ENCODE measurements at regions not wholly inside any gene's neighbourhood (a gene's known extent, or its start where the extent isn't known, plus 50 kb on each side); places are given as distances from the start of the nearest gene placed in this dataset.
"Not testable (repeated sequence)": the region's sequence is repeated elsewhere in the genome, so short reads cannot be mapped to it uniquely, and the experiment has no call there.

- Mint-ChIP-seq H3K36me3 (ENCODE audit: low read depth) (no peaks in the 10 kb centered on the region), H3K27ac (no peak overlapping the region), H3K27me3 (no peaks in the 10 kb centered on the region), H3K9me3 (no peaks in the 10 kb centered on the region), H3K4me1 (ENCODE audit: low read depth) (no peaks in the 10 kb centered on the region), H3K4me3 (no peak overlapping the region)
- DNase-seq, result no peak
Observed at GRCh38 chr10:80856186-80856585, 318.5 kb downstream of the SH2D4B start.

GRCh38 chr10:80859279-80859678 lies 321.6 kb downstream of the SH2D4B start:
- not testable (repeated sequence) for H3K36me3 Mint-ChIP-seq (ENCODE audit: low read depth); H3K4me3 Mint-ChIP-seq; DNase-seq; H3K4me1 Mint-ChIP-seq (ENCODE audit: low read depth); H3K27me3 Mint-ChIP-seq; H3K27ac Mint-ChIP-seq; H3K9me3 Mint-ChIP-seq

DNA sequence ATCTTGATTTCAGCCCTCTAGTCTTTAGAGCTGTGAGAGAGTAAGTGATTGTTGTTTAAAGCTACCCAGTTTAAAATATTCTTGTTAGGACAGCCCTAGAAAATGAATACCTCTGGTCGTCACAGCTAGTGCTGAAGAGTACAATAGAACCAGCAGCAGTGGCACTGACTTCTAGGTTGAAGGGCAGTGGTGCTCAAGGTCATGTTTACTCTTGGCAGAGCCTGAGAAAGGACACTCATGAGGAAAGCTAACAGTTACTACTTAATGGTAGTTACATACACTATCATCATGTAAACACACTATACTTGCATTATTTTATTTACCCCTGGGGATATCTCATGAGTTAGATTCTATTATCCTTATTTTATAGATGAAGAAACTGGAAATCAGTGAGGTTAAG lies 323.0 kb downstream of the SH2D4B start:
- Mint-ChIP-seq H3K4me1 (ENCODE audit: low read depth) (no peaks in the 10 kb centered on the region), H3K9me3 (no peaks in the 10 kb centered on the region), H3K4me3 (no peak overlapping the region), H3K27me3 (peaks cover 5% of the 10 kb centered on the region), H3K27ac (no peak overlapping the region), H3K36me3 (ENCODE audit: low read depth) (no peaks in the 10 kb centered on the region)
- no peak for DNase-seq

DNA sequence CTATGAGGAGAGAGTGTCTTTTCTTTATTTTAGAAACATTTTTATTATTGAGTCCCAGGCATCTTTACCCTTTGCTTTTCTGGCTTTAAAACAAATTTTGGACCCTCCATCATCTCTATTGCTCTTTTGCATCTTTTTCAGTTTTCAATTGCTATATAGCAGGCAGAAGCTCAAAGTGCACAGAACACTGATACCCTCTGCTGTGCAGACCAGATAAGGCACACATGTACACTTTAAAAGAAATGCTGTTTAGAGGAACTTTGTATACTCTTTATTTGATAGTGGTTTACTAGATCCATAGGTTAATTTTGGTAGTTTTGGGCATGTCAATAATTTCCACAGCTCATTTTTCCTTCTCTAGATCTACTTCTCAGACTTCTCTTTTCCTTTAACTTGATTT lies 324.2 kb downstream of the SH2D4B start:
- Mint-ChIP-seq H3K27me3 (peaks cover 16% of the 10 kb centered on the region), H3K4me3 (no peak overlapping the region), H3K27ac (no peak overlapping the region), H3K36me3 (ENCODE audit: low read depth) (no peaks in the 10 kb centered on the region), H3K4me1 (ENCODE audit: low read depth) (no peaks in the 10 kb centered on the region), H3K9me3 (no peaks in the 10 kb centered on the region)
- DNase-seq, result no peak

GRCh38 chr10:80870282-80870681 lies 332.6 kb downstream of the SH2D4B start:
- DNase-seq, result no peak
- Mint-ChIP-seq H3K27ac (no peak overlapping the region), H3K4me3 (no peak overlapping the region), H3K4me1 (ENCODE audit: low read depth) (no peaks in the 10 kb centered on the region), H3K9me3 (peaks cover 12% of the 10 kb centered on the region), H3K27me3 (peaks cover 27% of the 10 kb centered on the region), H3K36me3 (ENCODE audit: low read depth) (no peaks in the 10 kb centered on the region)

- no peaks in the 10 kb centered on the region for H3K36me3 Mint-ChIP-seq (ENCODE audit: low read depth)
- no peak overlapping the region for H3K27ac Mint-ChIP-seq
- H3K27me3 Mint-ChIP-seq, result peaks cover 20% of the 10 kb centered on the region
- no peaks in the 10 kb centered on the region for H3K4me1 Mint-ChIP-seq (ENCODE audit: low read depth)
- H3K4me3 Mint-ChIP-seq, result no peak overlapping the region
- peaks cover 12% of the 10 kb centered on the region for H3K9me3 Mint-ChIP-seq
- DNase-seq, result no peak
Observed at GRCh38 chr10:80871083-80871482, 333.4 kb downstream of the SH2D4B start.

- Mint-ChIP-seq H3K27me3 (peaks cover 8% of the 10 kb centered on the region), H3K4me3 (no peak overlapping the region), H3K27ac (no peak overlapping the region), H3K4me1 (ENCODE audit: low read depth) (no peaks in the 10 kb centered on the region), H3K36me3 (ENCODE audit: low read depth) (no peaks in the 10 kb centered on the region), H3K9me3 (peaks cover 3% of the 10 kb centered on the region)
- DNase-seq, result no peak
Observed at GRCh38 chr10:80878330-80878729, 340.6 kb downstream of the SH2D4B start.

DNA sequence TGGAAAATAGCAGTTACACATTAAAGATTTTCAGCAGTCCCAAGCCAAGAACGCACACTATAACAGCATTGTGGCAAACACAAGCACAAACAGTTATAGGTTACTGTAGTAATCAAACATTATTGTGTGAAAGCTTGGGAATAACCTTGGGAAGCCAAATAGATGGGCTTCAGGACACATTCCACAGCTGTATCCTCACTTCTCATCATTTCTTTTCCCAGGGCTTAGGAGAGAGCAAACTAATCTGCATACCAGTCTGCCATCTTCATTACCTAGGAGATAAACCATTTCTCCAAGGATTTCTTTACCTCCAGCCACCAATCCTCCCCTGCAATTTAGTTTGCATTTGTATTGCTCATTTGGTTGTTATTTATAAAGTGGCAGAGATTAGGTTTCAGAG lies 352.4 kb downstream of the SH2D4B start:
- no peak overlapping the region for H3K4me3 Mint-ChIP-seq
- H3K9me3 Mint-ChIP-seq, result no peaks in the 10 kb centered on the region
- no peak for DNase-seq
- no peak overlapping the region for H3K27ac Mint-ChIP-seq
- no peaks in the 10 kb centered on the region for H3K36me3 Mint-ChIP-seq (ENCODE audit: low read depth)
- H3K4me1 Mint-ChIP-seq (ENCODE audit: low read depth), result no peaks in the 10 kb centered on the region
- no peaks in the 10 kb centered on the region for H3K27me3 Mint-ChIP-seq

- no peak overlapping the region for H3K4me3 Mint-ChIP-seq
- no peak overlapping the region for H3K27ac Mint-ChIP-seq
- H3K36me3 Mint-ChIP-seq (ENCODE audit: low read depth), result no peaks in the 10 kb centered on the region
- H3K4me1 Mint-ChIP-seq (ENCODE audit: low read depth), result no peaks in the 10 kb centered on the region
- no peaks in the 10 kb centered on the region for H3K9me3 Mint-ChIP-seq
- no peak for DNase-seq
- no peaks in the 10 kb centered on the region for H3K27me3 Mint-ChIP-seq
Observed at GRCh38 chr10:80893256-80893655, 355.6 kb downstream of the SH2D4B start.

DNA sequence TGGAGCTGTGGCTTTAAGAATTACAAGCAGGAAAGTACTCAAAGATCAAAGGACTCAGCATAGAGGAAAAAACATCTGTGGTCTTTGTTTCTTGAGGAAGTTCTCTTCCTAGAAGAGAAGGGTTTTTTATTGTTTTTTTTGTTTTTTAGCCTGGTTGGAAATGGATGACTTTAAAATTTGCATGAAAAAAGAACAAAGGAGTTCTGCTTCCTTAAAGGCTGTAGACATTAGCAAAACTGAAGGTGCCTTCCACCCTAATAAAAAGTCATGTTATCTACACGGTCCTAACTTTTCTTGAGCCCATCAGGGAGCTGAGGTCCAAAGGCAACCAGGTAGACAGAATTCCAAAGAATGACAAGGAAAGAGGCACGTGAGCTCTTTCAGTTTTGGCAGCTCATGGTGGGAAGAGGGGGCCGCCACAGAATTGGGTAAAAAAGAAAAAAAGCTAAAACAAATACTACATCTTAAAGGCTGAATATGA lies 356.6 kb downstream of the SH2D4B start:
- H3K4me3 Mint-ChIP-seq, result no peak overlapping the region
- H3K4me1 Mint-ChIP-seq (ENCODE audit: low read depth), result no peaks in the 10 kb centered on the region
- no peak for DNase-seq

GRCh38 chr10:80894797-80895467 lies 357.2 kb downstream of the SH2D4B start:
- DNase-seq, result no peak
- no peaks in the 10 kb centered on the region for H3K4me1 Mint-ChIP-seq (ENCODE audit: low read depth)
- H3K27ac Mint-ChIP-seq, result no peak overlapping the region
- no peak overlapping the region for H3K4me3 Mint-ChIP-seq
- no peaks in the 10 kb centered on the region for H3K9me3 Mint-ChIP-seq
- no peaks in the 10 kb centered on the region for H3K36me3 Mint-ChIP-seq (ENCODE audit: low read depth)
- H3K27me3 Mint-ChIP-seq, result peaks cover 2% of the 10 kb centered on the region

More for the DNA sequence above, 356.6 kb downstream of the SH2D4B start:
- Mint-ChIP-seq H3K27ac (no peak overlapping the region), H3K27me3 (peaks cover 2% of the 10 kb centered on the region), H3K9me3 (no peaks in the 10 kb centered on the region), H3K36me3 (ENCODE audit: low read depth) (no peaks in the 10 kb centered on the region)

GRCh38 chr10:80896076-80896475 lies 358.4 kb downstream of the SH2D4B start:
- Mint-ChIP-seq H3K27ac (no peak overlapping the region), H3K4me3 (no peak overlapping the region), H3K27me3 (peaks cover 2% of the 10 kb centered on the region), H3K9me3 (no peaks in the 10 kb centered on the region), H3K4me1 (ENCODE audit: low read depth) (no peaks in the 10 kb centered on the region), H3K36me3 (ENCODE audit: low read depth) (no peaks in the 10 kb centered on the region)
- DNase-seq, result no peak

DNA sequence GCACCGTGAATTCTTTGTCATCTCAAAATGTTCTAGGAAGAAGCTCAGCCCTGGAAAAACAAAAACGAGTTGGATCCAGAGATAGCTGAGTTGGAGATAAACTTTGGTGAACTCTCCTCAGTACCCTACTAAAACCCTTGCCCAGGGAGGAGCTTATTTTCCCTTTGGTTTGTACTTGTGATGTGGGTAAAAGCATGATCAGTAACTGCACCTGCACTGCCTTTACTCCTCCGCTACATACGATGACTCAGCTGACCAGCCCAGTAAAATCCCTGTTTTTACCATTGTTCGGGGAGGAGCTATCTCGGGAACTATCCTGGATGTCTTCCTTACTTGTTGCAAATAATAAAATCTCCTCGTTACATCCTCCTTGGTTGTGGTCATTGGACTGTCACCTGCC lies 359.3 kb downstream of the SH2D4B start:
- Mint-ChIP-seq H3K36me3 (ENCODE audit: low read depth) (no peaks in the 10 kb centered on the region), H3K27me3 (peaks cover 2% of the 10 kb centered on the region), H3K4me3 (no peak overlapping the region), H3K9me3 (no peaks in the 10 kb centered on the region), H3K4me1 (ENCODE audit: low read depth) (no peaks in the 10 kb centered on the region), H3K27ac (no peak overlapping the region)
- no peak for DNase-seq

DNA sequence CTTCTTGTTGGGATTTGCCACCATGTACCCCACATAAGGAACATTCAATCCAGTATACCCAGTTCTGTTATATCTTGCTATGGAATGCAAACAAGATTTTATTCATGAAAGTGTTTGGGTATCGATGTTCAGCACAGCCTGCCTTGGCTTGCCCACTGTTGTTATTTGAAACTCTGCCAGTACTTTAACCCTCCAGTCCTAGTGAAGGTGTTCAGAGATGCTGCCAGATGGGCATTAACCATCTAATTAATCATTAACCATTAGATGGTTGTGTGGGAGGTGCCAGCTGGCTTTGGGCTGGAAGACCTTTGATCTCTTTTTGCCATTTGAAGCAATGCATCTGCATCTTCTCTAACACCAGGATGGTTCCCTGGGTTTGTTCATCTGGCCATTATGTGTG lies 363.0 kb downstream of the SH2D4B start:
- DNase-seq, result no peak
- no peaks in the 10 kb centered on the region for H3K4me1 Mint-ChIP-seq (ENCODE audit: low read depth)
- peaks cover 2% of the 10 kb centered on the region for H3K27me3 Mint-ChIP-seq
- no peaks in the 10 kb centered on the region for H3K36me3 Mint-ChIP-seq (ENCODE audit: low read depth)
- H3K27ac Mint-ChIP-seq, result no peak overlapping the region
- H3K4me3 Mint-ChIP-seq, result no peak overlapping the region
- H3K9me3 Mint-ChIP-seq, result no peaks in the 10 kb centered on the region

- H3K9me3 Mint-ChIP-seq, result no peaks in the 10 kb centered on the region
- no peak for DNase-seq
Observed at GRCh38 chr10:80908611-80909010, 370.9 kb downstream of the SH2D4B start.

GRCh38 chr10:80909254-80909653 lies 371.6 kb downstream of the SH2D4B start:
- Mint-ChIP-seq H3K27me3 (peaks cover 2% of the 10 kb centered on the region), H3K4me3 (no peak overlapping the region), H3K9me3 (no peaks in the 10 kb centered on the region), H3K27ac (no peak overlapping the region), H3K4me1 (ENCODE audit: low read depth) (no peaks in the 10 kb centered on the region), H3K36me3 (ENCODE audit: low read depth) (no peaks in the 10 kb centered on the region)
- DNase-seq, result no peak

More at GRCh38 chr10:80908611-80909010, 370.9 kb downstream of the SH2D4B start:
- Mint-ChIP-seq H3K4me1 (ENCODE audit: low read depth) (no peaks in the 10 kb centered on the region), H3K36me3 (ENCODE audit: low read depth) (no peaks in the 10 kb centered on the region), H3K4me3 (no peak overlapping the region), H3K27me3 (peaks cover 2% of the 10 kb centered on the region), H3K27ac (no peak overlapping the region)
